Tibial nerve (tissue), 4 donors: ENCODE measurements at regions not wholly inside any gene's neighbourhood (a gene's known extent, or its start where the extent isn't known, plus 50 kb on each side); places are given as distances from the start of the nearest gene placed in this dataset.

Experiments
- EP300 ChIP-seq, 2 donors: sonication (generic); formaldehyde crosslinking; IDR thresholded peaks; one replicate each; pipeline ENCODE4 v1.6.1; 2017; ENCODE audit warnings: antibody characterized with exemption in 2 of 2, mild to moderate bottlenecking in 1 of 2
- POLR2A ChIP-seq, 2 donors: fragments of 450-650 bp; IDR thresholded peaks; one replicate each; pipeline ENCODE4 v1.6.1; 2017; ENCODE audit warnings: antibody characterized with exemption in 2 of 2, mild to moderate bottlenecking in 2 of 2, moderate library complexity in 2 of 2
- TF ChIP-seq, protein P1 (sequence below), 5 experiments: fragments of 200-600 bp in 3 of 5; fragments of 450-650 bp in 2 of 5; sonication (generic) in 3 of 5; IDR thresholded peaks; one replicate each; pipeline ENCODE4 v1.5.1; 2016 to 2019; ENCODE audit warnings: antibody characterized with exemption in 5 of 5, mild to moderate bottlenecking in 3 of 5, moderate library complexity in 2 of 5

DNA sequence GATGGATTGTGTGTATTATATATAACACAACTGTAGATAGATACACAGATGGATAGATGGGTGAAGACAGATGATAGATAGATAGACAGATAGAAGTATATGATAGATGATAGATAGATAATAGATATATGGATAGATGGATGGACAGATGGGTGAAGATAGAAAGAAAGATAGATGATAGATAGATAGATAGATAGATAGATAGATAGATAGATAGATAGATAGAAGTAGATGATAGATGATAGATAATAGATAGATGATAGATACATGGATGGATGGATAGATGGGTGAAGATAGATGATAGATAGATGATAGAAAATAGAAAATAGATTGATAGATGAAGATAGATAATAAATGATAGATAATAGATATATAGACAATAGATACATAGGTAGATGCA is 83.3 kb downstream of the FOXF2 start:
- TF ChIP-seq, protein P1, sequence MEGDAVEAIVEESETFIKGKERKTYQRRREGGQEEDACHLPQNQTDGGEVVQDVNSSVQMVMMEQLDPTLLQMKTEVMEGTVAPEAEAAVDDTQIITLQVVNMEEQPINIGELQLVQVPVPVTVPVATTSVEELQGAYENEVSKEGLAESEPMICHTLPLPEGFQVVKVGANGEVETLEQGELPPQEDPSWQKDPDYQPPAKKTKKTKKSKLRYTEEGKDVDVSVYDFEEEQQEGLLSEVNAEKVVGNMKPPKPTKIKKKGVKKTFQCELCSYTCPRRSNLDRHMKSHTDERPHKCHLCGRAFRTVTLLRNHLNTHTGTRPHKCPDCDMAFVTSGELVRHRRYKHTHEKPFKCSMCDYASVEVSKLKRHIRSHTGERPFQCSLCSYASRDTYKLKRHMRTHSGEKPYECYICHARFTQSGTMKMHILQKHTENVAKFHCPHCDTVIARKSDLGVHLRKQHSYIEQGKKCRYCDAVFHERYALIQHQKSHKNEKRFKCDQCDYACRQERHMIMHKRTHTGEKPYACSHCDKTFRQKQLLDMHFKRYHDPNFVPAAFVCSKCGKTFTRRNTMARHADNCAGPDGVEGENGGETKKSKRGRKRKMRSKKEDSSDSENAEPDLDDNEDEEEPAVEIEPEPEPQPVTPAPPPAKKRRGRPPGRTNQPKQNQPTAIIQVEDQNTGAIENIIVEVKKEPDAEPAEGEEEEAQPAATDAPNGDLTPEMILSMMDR (IDR thresholded peaks at IDR 0.05) = no peak
- TF ChIP-seq POLR2A (IDR thresholded peaks at IDR 0.05) (no peak), EP300 (IDR thresholded peaks at IDR 0.05) (no peak)
